Activated naive CD8-positive, alpha-beta T cell treated with anti-CD3 and anti-CD28 coated beads, Interleukin-2, amount 10 ng/mL, durations not matched to agents 7 days and 5 days (primary cell): ENCODE measurements at regions not wholly inside any gene's neighbourhood (a gene's known extent, or its start where the extent isn't known, plus 50 kb on each side); places are given as distances from the start of the nearest gene placed in this dataset.

Experiments
- ATAC-seq: fragments of 150-1000 bp; cut with Tn5 transposase; one replicate; pipeline ENCODE4 v1.10.0; 2021; ENCODE audit warnings: low read depth, moderate library complexity
- POLR2A ChIA-PET: fragments of 350-600 bp; sonication (Branson Sonifier 250); formaldehyde crosslinking; loops from one replicate; lab custom pipeline; 2021; ENCODE audit warnings: antibody characterized with exemption; lab: Charles Lee
- DNase-seq: peaks from one replicate; pipeline ENCODE4 v3.0.0; 2021
- H3K27ac Mint-ChIP-seq: one replicate; pipeline ENCODE4 v1.8.0; 2022; ENCODE audit warnings: mild to moderate bottlenecking, mixed read lengths
- H3K27me3 Mint-ChIP-seq: one replicate; pipeline ENCODE4 v1.8.0; 2022; ENCODE audit warnings: mild to moderate bottlenecking, moderate library complexity, mixed read lengths
- H3K36me3 Mint-ChIP-seq: one replicate; pipeline ENCODE4 v1.8.0; 2021; ENCODE audit warnings: mild to moderate bottlenecking, mixed read lengths
- H3K4me1 Mint-ChIP-seq: one replicate; pipeline ENCODE4 v1.8.0; 2021; ENCODE audit warnings: mixed read lengths
- H3K4me3 Mint-ChIP-seq: one replicate; pipeline ENCODE4 v1.8.0; 2022; ENCODE audit warnings: mild to moderate bottlenecking, moderate library complexity, mixed read lengths
- H3K9me3 Mint-ChIP-seq: one replicate; pipeline ENCODE4 v1.8.0; 2021; ENCODE audit warnings: mixed read lengths

- ATAC-seq = no peak
- POLR2A ChIA-PET = interaction anchor here (1.0 kb wide), 1 partner anchor 36 kb away, joined by 3 read pairs; no protein-coding TSS in a partner anchor
- no peak overlapping the region for H3K27ac Mint-ChIP-seq
- H3K36me3 Mint-ChIP-seq = peaks cover 2% of the 10 kb centered on the region
- peaks cover 12% of the 10 kb centered on the region for H3K4me1 Mint-ChIP-seq
- DNase-seq = no peak
- H3K9me3 Mint-ChIP-seq = peaks cover 2% of the 10 kb centered on the region
- H3K27me3 Mint-ChIP-seq = peaks cover 26% of the 10 kb centered on the region
- no peak overlapping the region for H3K4me3 Mint-ChIP-seq
Measured at GRCh38 chr16:79295746-79296145, 304.8 kb downstream of the MAF start.

GRCh38 chr16:79295162-79295561 lies 305.4 kb downstream of the MAF start:
- peaks cover 12% of the 10 kb centered on the region for H3K4me1 Mint-ChIP-seq
- H3K27me3 Mint-ChIP-seq = peaks cover 27% of the 10 kb centered on the region
- no peak overlapping the region for H3K4me3 Mint-ChIP-seq
- ATAC-seq = no peak
- H3K36me3 Mint-ChIP-seq = peaks cover 2% of the 10 kb centered on the region
- peaks cover 2% of the 10 kb centered on the region for H3K9me3 Mint-ChIP-seq
- POLR2A ChIA-PET = interaction anchor here (1.0 kb wide), 1 partner anchor 36 kb away, joined by 3 read pairs; no protein-coding TSS in a partner anchor
- no peak overlapping the region for H3K27ac Mint-ChIP-seq
- no peak for DNase-seq

- peaks cover 2% of the 10 kb centered on the region for H3K36me3 Mint-ChIP-seq
- H3K9me3 Mint-ChIP-seq = peaks cover 2% of the 10 kb centered on the region
- POLR2A ChIA-PET = no interaction called here
- H3K27me3 Mint-ChIP-seq = peaks cover 32% of the 10 kb centered on the region
- no peak for DNase-seq
- ATAC-seq = no peak
- H3K27ac Mint-ChIP-seq = no peak overlapping the region
- H3K4me1 Mint-ChIP-seq = peaks cover 12% of the 10 kb centered on the region
- H3K4me3 Mint-ChIP-seq = no peak overlapping the region
Measured at GRCh38 chr16:79294568-79294967, 306.0 kb downstream of the MAF start.

DNA sequence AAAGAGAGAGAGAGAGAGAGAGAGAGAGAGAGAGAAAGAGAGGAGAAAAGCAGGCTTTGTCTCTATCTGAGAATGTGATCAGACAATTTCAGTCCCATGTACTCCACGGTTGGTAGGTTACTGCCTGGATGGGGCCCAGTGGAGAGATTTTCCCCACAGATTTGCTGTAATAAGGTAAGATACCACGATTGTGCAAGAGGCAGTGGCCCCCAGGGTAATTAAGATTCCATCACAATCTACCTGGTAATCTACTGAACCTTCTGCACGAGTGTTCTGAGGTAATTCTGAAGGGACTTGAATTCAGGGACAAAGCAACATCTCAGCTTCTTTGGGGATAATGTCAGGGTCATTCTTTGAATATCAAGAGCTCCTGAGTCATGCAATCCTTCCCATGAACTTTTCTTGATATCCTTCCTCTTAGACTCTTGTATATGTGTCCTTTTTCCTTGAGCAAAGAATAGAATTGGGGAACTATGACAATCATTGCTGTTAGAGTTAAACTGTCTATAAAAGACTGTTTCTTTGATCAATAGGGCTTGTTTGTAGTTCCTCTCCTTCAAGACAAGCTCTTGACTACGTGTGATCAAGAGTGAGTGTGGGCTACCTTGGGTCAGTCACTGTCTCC lies 306.6 kb downstream of the MAF start:
- Mint-ChIP-seq H3K4me1 (peaks cover 13% of the 10 kb centered on the region), H3K27ac (no peak overlapping the region), H3K4me3 (no peak overlapping the region), H3K9me3 (peaks cover 3% of the 10 kb centered on the region), H3K36me3 (peaks cover 2% of the 10 kb centered on the region), H3K27me3 (peaks cover 33% of the 10 kb centered on the region)
- POLR2A ChIA-PET = no interaction called here
- no peak for DNase-seq
- no peak for ATAC-seq

- H3K36me3 Mint-ChIP-seq = no peaks in the 10 kb centered on the region
- POLR2A ChIA-PET = no interaction called here
- no peak for ATAC-seq
- peaks cover 19% of the 10 kb centered on the region for H3K4me1 Mint-ChIP-seq
- H3K27me3 Mint-ChIP-seq = peaks cover 29% of the 10 kb centered on the region
- no peak overlapping the region for H3K4me3 Mint-ChIP-seq
- DNase-seq = no peak
- H3K9me3 Mint-ChIP-seq = peaks cover 1% of the 10 kb centered on the region
- no peak overlapping the region for H3K27ac Mint-ChIP-seq
Measured at GRCh38 chr16:79288066-79288465, 312.5 kb downstream of the MAF start.

- Mint-ChIP-seq H3K9me3 (peaks cover 1% of the 10 kb centered on the region), H3K4me1 (peaks cover 25% of the 10 kb centered on the region), H3K4me3 (peak overlapping the region; percentile 55), H3K27ac (peak overlapping the region; percentile 13), H3K27me3 (peaks cover 27% of the 10 kb centered on the region), H3K36me3 (no peaks in the 10 kb centered on the region)
- DNase-seq = no peak
- no peak for ATAC-seq
- POLR2A ChIA-PET = no interaction called here
Measured at GRCh38 chr16:79287424-79287917, 313.1 kb downstream of the MAF start.

GRCh38 chr16:79286646-79287423 lies 313.7 kb downstream of the MAF start:
- POLR2A ChIA-PET = no interaction called here
- H3K9me3 Mint-ChIP-seq = peaks cover 1% of the 10 kb centered on the region
- no peaks in the 10 kb centered on the region for H3K36me3 Mint-ChIP-seq
- peak; percentile 35 for DNase-seq
- peaks cover 26% of the 10 kb centered on the region for H3K4me1 Mint-ChIP-seq
- peak; percentile 58 for ATAC-seq
- H3K27ac Mint-ChIP-seq = peak overlapping the region; percentile 13
- peak overlapping the region; percentile 55 for H3K4me3 Mint-ChIP-seq
- H3K27me3 Mint-ChIP-seq = peaks cover 31% of the 10 kb centered on the region

DNA sequence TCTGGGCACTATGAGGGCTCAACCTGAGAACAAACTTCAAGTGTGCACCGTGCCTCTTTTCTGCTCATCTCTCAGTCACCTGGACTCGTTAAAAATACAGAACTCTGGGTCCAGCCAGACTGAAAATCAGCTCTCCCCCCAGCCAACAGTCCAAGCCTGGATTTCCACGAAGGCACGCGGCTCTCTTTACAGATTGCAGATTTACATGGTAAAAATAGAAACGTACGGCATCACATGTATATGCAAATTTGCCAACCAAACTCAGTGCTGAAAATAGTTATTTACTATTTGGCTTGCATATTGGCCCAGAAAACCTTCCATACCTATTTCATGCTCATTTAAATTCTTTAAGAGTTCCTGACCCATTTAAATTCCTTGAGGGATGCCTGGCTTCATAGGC lies 315.8 kb downstream of the MAF start:
- POLR2A ChIA-PET = interaction anchor here (0.9 kb wide), 1 partner anchor 12 kb away, joined by 3 read pairs; no protein-coding TSS in a partner anchor
- Mint-ChIP-seq H3K36me3 (peaks cover 1% of the 10 kb centered on the region), H3K27me3 (peaks cover 35% of the 10 kb centered on the region), H3K27ac (no peak overlapping the region), H3K9me3 (peaks cover 1% of the 10 kb centered on the region), H3K4me3 (no peak overlapping the region), H3K4me1 (peaks cover 27% of the 10 kb centered on the region)
- ATAC-seq (no peak), DNase-seq (no peak)

DNA sequence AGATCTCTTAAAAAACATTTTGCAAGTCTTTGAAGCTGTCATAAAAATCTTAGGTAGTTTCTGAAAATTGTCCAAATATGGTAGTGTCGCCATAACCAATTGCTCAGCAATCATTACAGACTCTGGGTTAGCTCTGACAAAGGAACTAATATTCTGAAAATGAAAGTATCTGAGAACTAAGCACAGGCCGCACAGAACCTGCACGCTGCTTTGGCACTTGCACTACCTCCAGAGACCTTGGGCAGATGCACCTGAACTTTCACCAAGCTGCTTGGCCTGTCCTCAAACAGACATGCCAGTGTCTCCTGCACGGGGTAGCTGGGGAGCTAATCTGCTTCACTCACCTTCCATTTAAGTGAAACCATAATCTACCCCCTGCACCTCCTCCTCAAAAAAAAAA lies 317.0 kb downstream of the MAF start:
- Mint-ChIP-seq H3K27me3 (peaks cover 40% of the 10 kb centered on the region), H3K36me3 (peaks cover 1% of the 10 kb centered on the region), H3K27ac (no peak overlapping the region), H3K4me1 (peaks cover 35% of the 10 kb centered on the region), H3K9me3 (no peaks in the 10 kb centered on the region), H3K4me3 (no peak overlapping the region)
- no peak for DNase-seq
- peak; percentile 56 for ATAC-seq
- POLR2A ChIA-PET = interaction anchor here (0.7 kb wide), 1 partner anchor 241 kb away, joined by 3 read pairs; no protein-coding TSS in a partner anchor

- POLR2A ChIA-PET = no interaction called here
- peaks cover 40% of the 10 kb centered on the region for H3K4me1 Mint-ChIP-seq
- no peak overlapping the region for H3K27ac Mint-ChIP-seq
- H3K27me3 Mint-ChIP-seq = peaks cover 36% of the 10 kb centered on the region
- ATAC-seq (no peak), DNase-seq (no peak)
- peaks cover 1% of the 10 kb centered on the region for H3K36me3 Mint-ChIP-seq
- H3K4me3 Mint-ChIP-seq = no peak overlapping the region
- no peaks in the 10 kb centered on the region for H3K9me3 Mint-ChIP-seq
Measured at GRCh38 chr16:79282806-79283205, 317.7 kb downstream of the MAF start.

- peak; percentile 52 for DNase-seq
Measured at GRCh38 chr16:79278506-79278905, 322.0 kb downstream of the MAF start.

DNA sequence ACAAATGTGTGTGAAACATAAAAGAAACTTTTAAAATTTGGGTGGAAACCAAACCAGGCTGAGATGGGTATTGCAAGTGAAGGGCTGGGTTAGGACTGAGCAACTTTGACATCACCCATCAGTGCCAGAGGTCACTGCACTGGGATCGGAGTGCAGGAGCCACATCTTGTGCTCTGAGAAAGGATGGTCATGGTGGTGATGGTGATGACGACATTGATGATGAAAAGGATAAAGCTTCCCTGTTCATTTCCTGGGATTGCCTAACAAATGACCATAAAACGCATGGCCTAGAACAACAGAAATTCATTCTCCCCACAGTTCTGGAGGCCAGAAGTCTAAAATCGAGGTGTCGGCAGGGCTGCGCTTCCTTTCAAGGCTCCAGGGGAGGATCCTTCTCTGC lies 324.0 kb downstream of the MAF start:
- POLR2A ChIA-PET = no interaction called here
- peaks cover 1% of the 10 kb centered on the region for H3K36me3 Mint-ChIP-seq
- H3K27ac Mint-ChIP-seq = no peak overlapping the region
- H3K4me3 Mint-ChIP-seq = no peak overlapping the region
- H3K4me1 Mint-ChIP-seq = peaks cover 44% of the 10 kb centered on the region
- DNase-seq = no peak
- H3K27me3 Mint-ChIP-seq = peaks cover 46% of the 10 kb centered on the region
- no peaks in the 10 kb centered on the region for H3K9me3 Mint-ChIP-seq
- ATAC-seq = no peak

More at GRCh38 chr16:79278506-79278905, 322.0 kb downstream of the MAF start:
- Mint-ChIP-seq H3K27ac (peak overlapping the region; percentile 74), H3K27me3 (peaks cover 48% of the 10 kb centered on the region), H3K4me3 (peak overlapping the region; percentile 41), H3K4me1 (peaks cover 37% of the 10 kb centered on the region), H3K9me3 (no peaks in the 10 kb centered on the region), H3K36me3 (peaks cover 1% of the 10 kb centered on the region)
- POLR2A ChIA-PET = interaction anchor here (0.9 kb wide), 1 partner anchor 9 kb away, joined by 5 read pairs; no protein-coding TSS in a partner anchor
- peak; percentile 99 for ATAC-seq

GRCh38 chr16:79274264-79274663 lies 326.3 kb downstream of the MAF start:
- peaks cover 31% of the 10 kb centered on the region for H3K27me3 Mint-ChIP-seq
- no peak for DNase-seq
- H3K4me1 Mint-ChIP-seq = peaks cover 60% of the 10 kb centered on the region
- H3K36me3 Mint-ChIP-seq = no peaks in the 10 kb centered on the region
- ATAC-seq = no peak
- no peak overlapping the region for H3K27ac Mint-ChIP-seq
- no peak overlapping the region for H3K4me3 Mint-ChIP-seq
- POLR2A ChIA-PET = no interaction called here
- no peaks in the 10 kb centered on the region for H3K9me3 Mint-ChIP-seq
